ENCODE measurements at regions not wholly inside any gene's neighbourhood (a gene's known extent, or its start where the extent isn't known, plus 50 kb on each side); places are given as distances from the start of the nearest gene placed in this dataset.
"Not testable (repeated sequence)": the region's sequence is repeated elsewhere in the genome, so short reads cannot be mapped to it uniquely, and the experiment has no call there.

GRCh38 chr13:55577082-55577846, 1563.5 kb upstream of the PRR20A start:
- DNase-seq (ENCODE audit: extremely low spot score) = no peak
- TF ChIP-seq ZNF384 (IDR thresholded peaks at IDR 0.05) (no peak), ELF4 (IDR thresholded peaks at IDR 0.05) (no peak), TARDBP (IDR thresholded peaks at IDR 0.05) (no peak), FOXM1 (IDR thresholded peaks at IDR 0.05; ENCODE audit: borderline replicate concordance) (no peak), BHLHE40 (IDR thresholded peaks at IDR 0.05; ENCODE audit: borderline replicate concordance) (no peak), L3MBTL2 (conservative IDR thresholded peaks at IDR 0.05) (no peak), PKNOX1 (IDR thresholded peaks at IDR 0.05) (no peak), HDGF (IDR thresholded peaks at IDR 0.05; ENCODE audit: borderline replicate concordance) (no peak), CTBP1 (IDR thresholded peaks at IDR 0.05; ENCODE audit: borderline replicate concordance) (no peak), SUZ12 (IDR thresholded peaks at IDR 0.05) (no peak), FOXA1 (IDR thresholded peaks at IDR 0.05) (no peak), NFRKB (IDR thresholded peaks at IDR 0.05) (no peak)
- ChIA-PET POLR2A (no interaction called here), CTCF (interaction anchor here (0.6 kb wide), 1 partner anchor 15 kb away, joined by 4 read pairs; no protein-coding TSS in a partner anchor)

GRCh38 chr13:55577847-55578210, 1562.9 kb upstream of the PRR20A start:
- TF ChIP-seq LEF1 (IDR thresholded peaks at IDR 0.05; ENCODE audit: borderline replicate concordance) (no peak), CTBP1 (IDR thresholded peaks at IDR 0.05; ENCODE audit: borderline replicate concordance) (no peak), HDGF (IDR thresholded peaks at IDR 0.05; ENCODE audit: borderline replicate concordance) (no peak), NFRKB (IDR thresholded peaks at IDR 0.05) (no peak), SP1 (IDR thresholded peaks at IDR 0.05) (no peak), FOXA1 (IDR thresholded peaks at IDR 0.05) (no peak), ARNT (IDR thresholded peaks at IDR 0.05) (no peak), SUZ12 (IDR thresholded peaks at IDR 0.05) (no peak), ZNF384 (IDR thresholded peaks at IDR 0.05) (no peak), BHLHE40 (IDR thresholded peaks at IDR 0.05; ENCODE audit: borderline replicate concordance) (no peak), FOXK2 (IDR thresholded peaks at IDR 0.05) (no peak), FOXM1 (IDR thresholded peaks at IDR 0.05; ENCODE audit: borderline replicate concordance) (no peak), TARDBP (IDR thresholded peaks at IDR 0.05) (no peak), PKNOX1 (IDR thresholded peaks at IDR 0.05) (no peak), L3MBTL2 (conservative IDR thresholded peaks at IDR 0.05) (no peak), ELF4 (IDR thresholded peaks at IDR 0.05) (no peak)
- ChIA-PET CTCF (interaction anchor here (0.6 kb wide), 1 partner anchor 16 kb away, joined by 4 read pairs; no protein-coding TSS in a partner anchor), POLR2A (no interaction called here)
- no peak for DNase-seq (ENCODE audit: extremely low spot score)

- CTCF ChIA-PET; DNase-seq (ENCODE audit: extremely low spot score); POLR2A ChIA-PET: not testable (repeated sequence)
Observed at GRCh38 chr13:55582294-55582693, 1558.4 kb upstream of the PRR20A start.

- DNase-seq (ENCODE audit: extremely low spot score) = no peak
- ChIA-PET POLR2A (no interaction called here), CTCF (interaction anchor here (0.7 kb wide), 1 partner anchor 1874 kb away, joined by 4 read pairs; no protein-coding TSS in a partner anchor)
- TF ChIP-seq FOXK2 (IDR thresholded peaks at IDR 0.05) (no peak), SP1 (IDR thresholded peaks at IDR 0.05) (no peak), CTBP1 (IDR thresholded peaks at IDR 0.05; ENCODE audit: borderline replicate concordance) (no peak), SUZ12 (IDR thresholded peaks at IDR 0.05) (no peak), ZNF384 (IDR thresholded peaks at IDR 0.05) (no peak)
Observed at GRCh38 chr13:55583953-55584593, 1556.6 kb upstream of the PRR20A start.

- TF ChIP-seq SUZ12 (IDR thresholded peaks at IDR 0.05) = no peak
- no peak for TF ChIP-seq PKNOX1 (IDR thresholded peaks at IDR 0.05)
- no peak for DNase-seq (ENCODE audit: extremely low spot score)
- ChIA-PET POLR2A (no interaction called here), CTCF (no interaction called here)
Observed at GRCh38 chr13:55602784-55603183, 1537.9 kb upstream of the PRR20A start.

- ChIA-PET POLR2A (no interaction called here), CTCF (no interaction called here)
- TF ChIP-seq BHLHE40 (IDR thresholded peaks at IDR 0.05; ENCODE audit: borderline replicate concordance) (no peak), FOXM1 (IDR thresholded peaks at IDR 0.05; ENCODE audit: borderline replicate concordance) (no peak), FOXK2 (IDR thresholded peaks at IDR 0.05) (no peak), ELF4 (IDR thresholded peaks at IDR 0.05) (no peak)
- DNase-seq (ENCODE audit: extremely low spot score) = no peak
Observed at GRCh38 chr13:55606045-55606665, 1534.6 kb upstream of the PRR20A start.
